GM18873 (cell line): ENCODE measurements at regions not wholly inside any gene's neighbourhood (a gene's known extent, or its start where the extent isn't known, plus 50 kb on each side); places are given as distances from the start of the nearest gene placed in this dataset.
"Not testable (repeated sequence)": the region's sequence is repeated elsewhere in the genome, so short reads cannot be mapped to it uniquely, and the experiment has no call there.

Experiments
- ATAC-seq: cut with Tn5 transposase; IDR thresholded peaks from one replicate; pipeline ENCODE4 v1.9.1; 2021; ENCODE audit warnings: mild to moderate bottlenecking, moderate library complexity, moderate number of reproducible peaks; ENCODE audit not compliant: unreplicated experiment, low FRiP score

DNA sequence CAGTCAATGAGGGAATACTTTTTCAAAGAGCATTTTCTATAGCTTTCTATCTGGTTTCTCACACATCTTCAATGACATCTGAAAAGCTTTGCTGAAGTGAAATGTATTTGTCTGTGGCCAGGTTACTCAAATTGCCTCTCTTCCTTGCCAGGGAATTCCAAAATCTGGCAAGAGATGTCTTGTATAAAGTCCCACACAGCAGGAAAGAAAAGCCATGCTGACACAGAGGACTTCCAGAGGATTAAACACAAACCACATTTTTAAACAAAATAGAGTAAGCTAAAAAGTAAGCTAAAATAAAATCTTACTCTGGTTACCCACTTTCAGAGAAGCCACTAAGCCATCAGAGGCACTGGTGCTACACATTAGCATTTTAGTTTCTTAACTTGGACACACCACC lies 93.1 kb upstream of the BCAR3 start:
- no peak for ATAC-seq

DNA sequence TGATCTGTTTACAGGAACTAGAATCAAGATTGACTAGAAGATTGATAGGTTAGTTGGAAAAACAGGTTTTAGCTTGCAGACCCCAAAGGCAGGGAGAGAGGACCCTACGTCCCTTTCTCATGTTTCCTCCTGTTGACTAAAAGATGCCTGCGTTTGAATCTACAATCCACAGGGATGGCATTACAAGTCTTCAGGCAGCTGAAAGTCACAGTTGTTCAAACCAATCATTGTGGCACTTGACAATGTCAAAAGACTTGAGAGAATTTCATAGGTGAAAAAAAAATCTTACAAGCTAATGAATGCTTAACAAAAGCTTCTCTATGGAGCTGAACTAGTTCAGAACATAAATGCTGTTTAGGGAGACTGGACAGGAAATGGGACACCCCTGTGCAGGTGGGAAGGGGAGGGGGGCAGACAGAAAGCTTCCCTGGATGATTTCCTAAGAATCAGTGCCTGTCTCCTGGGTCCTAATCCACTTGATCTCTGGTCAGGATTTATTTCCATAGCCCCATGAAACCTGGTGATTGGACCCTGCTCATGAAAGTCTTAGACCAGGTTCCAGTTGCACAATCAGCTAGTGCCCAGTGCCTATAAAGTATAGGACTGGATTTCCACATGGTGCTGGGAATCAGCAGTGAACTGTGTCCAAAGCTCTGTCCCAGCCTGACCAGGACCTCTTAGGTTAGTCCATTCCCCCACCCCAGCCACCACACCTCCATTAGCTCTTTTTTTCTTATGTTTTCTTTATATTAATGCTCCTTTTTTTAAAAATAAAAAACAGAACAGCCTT lies 91.6 kb upstream of the BCAR3 start:
- no peak for ATAC-seq

DNA sequence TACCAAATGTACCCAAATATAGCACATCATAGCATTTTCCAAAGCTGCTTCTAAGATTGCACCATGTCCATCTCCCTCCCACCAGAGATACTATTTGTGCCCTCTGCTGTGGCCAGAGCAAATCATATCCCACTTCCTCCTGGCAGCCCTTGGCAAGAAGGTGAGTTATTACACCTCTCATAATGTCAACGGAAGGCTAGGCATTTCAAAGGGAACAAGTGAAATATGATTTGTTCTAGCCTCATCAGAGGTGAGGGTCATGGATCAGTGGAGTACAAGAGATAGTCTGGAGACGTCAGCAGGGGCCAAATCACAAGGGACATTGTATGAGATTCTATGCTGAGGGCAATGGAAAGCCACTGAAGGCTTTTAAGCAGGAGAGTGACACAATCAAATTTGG lies 90.2 kb upstream of the BCAR3 start:
- no peak for ATAC-seq

DNA sequence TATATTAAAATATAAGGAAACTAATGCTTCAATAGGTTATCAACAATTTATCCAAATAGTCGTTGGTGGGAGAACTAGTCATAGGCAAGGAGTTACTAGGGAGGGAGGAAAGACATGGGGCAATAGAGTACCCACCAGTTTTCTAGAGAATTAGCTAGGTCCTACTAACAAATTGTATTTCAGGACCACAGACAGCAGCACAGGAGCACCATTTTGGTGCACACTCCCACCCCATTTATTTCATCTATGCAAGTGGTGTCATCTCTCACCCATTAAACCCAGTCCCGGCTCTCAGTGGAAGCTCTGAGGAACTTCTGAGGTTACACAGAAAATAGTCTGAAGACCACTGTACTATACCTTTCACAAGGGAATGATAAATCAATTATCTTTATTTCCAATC lies 89.0 kb upstream of the BCAR3 start:
- no peak for ATAC-seq

DNA sequence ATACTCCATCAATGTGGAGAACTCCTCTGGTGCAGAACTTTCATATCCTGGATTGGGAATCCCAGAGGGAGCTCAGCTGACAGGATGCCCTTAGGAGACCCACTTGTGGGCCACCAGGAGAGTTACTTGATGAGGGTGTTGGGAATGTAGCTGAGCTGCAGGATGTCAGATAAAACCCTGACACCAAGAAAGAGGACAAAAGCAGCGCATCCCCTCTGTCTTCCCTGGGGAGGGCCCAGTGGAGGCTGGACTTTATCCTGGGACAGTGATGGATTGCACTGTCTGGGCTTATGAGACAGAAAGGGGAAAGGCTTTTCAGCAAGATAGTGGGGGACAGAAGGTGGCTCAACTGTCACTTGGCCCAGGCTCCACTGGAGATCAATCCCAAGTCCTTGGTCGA lies 88.1 kb upstream of the BCAR3 start:
- no peak for ATAC-seq

DNA sequence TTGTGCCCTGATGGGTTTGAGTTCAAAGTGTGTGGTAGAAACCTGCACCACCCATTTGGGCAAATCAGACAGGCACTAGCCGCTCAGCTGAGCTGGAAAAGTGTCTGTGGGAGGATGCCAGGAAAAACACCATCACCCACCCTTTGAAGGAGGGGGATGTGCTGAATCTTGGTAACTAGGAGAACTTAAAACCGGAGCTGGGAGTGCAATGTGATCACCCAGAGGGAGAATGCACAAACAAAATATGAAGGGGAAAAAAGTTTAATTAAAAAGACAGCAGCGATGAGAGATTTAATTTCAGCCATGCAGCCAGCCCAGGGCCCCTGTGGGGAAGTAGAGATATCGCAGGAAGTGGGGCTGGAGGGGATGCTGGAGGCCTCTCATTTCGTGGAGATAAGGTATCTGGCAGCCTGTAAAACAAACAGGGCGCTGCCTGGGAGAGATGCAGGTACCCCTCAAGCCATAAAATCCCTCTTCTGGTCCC lies 86.8 kb upstream of the BCAR3 start:
- no peak for ATAC-seq

DNA sequence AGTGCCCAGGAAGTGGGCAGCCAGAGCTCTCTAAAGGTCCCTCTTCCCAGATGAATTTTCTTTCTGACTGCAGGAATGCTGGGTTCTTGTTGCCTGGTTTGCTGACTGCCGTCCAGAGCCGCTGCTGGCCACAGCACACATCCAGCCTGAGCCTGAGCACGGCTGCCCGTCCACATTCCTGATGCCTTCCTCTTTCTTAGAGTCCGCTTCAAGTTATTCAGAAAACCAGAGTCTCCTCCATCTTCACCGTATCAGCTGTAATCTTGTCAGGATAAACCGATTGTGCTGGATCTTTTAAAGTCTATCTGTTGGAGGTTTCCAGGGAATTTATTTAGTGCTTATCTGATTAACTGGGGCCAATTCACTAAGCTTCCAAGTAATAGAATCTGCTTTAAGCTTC lies 84.8 kb upstream of the BCAR3 start:
- no peak for ATAC-seq

DNA sequence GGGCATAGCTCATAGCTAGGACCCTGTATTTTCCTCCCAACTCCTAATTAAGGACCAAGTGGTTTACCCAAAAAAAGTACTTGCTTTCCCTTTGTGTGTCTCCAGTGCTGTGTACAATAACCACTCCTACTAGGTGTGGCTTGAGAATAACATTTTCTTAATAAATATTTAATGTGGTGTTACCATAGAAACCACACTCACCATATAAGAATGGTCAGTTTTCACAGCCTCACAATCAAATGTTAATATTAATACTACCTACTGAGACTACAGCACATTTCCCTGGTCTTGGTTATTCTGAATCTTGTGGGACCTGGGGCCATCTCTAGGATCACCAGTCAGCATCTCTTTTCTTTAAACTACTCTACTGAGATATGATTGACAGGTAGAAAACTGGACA lies 83.5 kb upstream of the BCAR3 start:
- no peak for ATAC-seq

DNA sequence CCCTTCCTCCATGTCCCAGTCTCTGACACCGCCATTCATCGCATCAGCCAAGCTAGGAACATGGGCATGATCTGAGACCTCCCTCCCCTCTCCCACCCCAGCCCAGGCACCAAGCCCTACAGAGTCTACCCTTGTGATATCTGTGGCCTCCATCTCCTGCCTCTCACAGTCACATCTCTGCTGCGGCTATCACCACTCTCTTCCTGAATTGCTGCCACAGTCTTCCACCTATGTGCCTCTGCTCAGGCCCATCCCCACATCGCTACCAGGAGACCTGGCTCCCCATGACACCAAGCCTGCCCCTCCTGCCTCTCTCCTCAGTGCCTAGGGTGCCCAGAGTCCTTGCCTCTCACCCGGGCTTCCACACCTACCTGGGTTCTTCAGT lies 82.7 kb upstream of the BCAR3 start:
- ATAC-seq = no peak

DNA sequence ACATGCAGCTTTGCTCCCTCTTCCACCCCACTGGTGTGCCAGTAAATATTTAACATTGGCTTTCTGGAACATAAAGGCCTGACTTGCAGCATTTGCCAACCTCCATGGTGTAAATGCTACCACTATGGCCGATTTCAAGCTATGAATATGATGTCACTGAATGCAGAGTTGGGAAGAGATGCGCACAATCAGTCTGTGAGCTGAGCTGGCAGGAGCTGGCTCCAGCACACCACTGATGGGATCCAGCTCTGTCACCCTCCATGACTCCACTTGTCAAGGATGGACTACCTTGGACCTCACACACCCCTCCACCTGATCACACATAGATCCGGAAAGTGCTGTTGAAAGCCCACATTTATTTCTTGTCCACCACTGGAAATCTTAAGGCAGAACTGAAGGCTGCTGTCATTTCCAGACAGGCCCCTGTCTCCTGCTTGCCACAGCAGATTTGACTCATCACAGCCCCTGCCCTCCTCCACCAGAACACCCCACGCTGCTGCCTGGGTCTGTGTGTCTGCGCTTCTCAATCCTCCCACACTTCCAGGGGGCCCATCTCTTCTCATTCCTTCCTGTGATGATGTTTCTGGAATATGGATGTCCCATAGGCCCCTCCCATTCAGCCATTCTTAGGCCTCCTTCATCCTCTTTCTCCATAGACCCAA lies 82.2 kb upstream of the BCAR3 start:
- ATAC-seq = no peak

DNA sequence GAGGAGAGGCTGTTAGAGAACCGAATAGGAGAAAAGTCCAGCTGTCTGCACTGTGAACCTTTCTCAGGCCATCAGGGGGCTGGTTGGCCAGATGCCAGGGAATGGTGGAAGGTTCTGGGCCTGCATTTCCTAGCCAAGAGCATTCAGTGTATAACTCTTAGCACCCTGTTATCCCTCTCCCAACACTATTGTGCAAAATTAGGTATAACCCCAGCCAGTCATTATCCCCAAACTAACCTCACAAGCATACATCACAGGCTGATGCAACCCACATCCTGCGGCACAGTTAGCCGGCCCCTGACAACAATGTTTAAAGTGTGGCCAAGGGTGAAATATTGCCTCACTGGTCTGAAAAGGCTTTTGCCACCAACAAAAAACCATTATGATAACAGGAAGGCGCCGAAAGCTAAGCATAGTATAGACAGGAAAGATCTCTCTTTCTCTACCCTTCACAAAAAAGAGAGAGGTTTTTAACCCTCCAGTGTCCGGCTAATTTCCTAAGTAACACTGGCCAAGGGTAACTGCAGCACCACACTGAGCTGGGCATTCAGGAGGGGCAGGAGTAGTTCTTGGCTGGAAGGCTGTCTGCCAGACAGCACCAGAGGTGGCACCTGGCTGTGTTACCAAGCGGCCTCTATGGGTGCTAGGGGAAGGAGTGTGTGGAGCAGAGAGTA lies 77.3 kb upstream of the BCAR3 start:
- no peak for ATAC-seq

DNA sequence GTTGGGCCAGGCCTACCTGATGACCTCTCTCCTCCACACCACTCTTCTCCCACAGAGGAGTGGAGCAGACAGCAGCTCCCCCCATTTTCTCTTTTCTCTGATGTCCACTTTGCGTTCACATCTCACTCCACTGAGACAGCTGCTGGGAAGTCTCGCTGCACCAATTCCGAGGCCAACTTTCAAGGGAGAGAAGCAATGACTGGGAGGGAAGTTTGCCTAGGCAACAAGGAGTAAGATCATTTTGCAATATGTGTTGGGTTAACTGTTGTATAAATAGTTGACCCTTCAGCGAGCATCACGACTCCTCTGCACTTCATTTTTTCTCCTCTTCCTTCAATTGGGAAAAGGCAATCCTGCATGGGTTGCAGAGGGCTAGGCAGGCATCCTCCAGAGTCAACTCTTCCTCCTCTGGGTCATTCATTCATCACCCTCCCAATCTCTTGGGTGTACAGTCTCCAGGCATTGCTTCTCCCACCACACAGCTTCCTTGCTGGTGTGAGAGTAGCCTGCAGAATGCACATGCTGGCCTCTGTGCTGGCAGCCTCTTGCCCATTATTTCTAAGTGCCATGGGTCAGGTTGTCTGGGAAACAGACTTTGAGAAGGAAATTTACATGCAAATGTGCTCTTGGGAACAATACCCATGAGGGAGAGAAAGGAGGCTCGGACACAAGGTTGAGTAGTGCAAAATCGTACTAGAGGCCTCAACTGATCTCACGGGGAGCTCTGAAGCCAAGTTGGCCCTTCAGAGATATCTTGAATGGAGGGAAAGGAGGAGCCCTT lies 75.8 kb upstream of the BCAR3 start:
- ATAC-seq = no peak

DNA sequence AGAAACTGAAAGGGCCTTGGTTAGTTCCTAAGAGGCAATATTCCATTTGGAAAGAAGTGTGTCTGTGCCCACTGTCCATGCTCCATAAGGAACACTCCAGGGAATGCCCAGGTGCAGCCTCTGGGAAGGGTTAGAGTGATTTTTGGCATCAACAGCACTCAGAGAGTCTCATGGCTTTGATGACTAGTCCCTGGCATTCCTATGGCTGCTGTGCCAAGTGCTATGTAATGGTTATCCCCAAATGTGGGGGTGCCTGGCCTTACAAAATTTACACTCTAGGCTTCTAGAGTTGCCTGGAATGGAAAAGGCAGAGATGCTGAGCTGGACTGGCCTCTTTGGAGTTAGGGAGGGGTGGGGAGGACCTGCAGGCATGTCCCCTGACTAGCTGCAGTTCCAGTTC lies 75.0 kb upstream of the BCAR3 start:
- ATAC-seq = no peak

DNA sequence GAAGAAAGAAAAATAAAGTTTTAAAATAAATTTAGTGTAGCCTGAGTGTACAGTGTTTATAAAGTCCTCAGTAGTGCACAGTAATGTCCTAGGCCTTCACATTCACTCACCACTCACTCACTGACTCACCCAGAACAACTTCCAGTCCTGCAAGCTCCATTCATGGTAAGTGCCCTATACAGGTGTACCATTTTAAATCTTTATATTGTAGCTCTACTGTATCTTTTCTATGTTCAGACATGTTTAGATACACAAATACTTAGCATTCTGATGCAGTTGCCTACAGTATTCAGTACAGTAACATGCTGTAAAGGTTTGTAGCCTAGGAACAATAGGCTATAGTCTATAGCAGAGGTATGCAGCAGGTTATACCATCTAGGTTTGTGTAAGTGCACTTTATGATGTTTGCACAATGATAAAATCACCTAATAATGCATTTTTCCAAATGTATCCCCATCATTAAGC lies 73.6 kb upstream of the BCAR3 start:
- ATAC-seq = not testable (repeated sequence)

DNA sequence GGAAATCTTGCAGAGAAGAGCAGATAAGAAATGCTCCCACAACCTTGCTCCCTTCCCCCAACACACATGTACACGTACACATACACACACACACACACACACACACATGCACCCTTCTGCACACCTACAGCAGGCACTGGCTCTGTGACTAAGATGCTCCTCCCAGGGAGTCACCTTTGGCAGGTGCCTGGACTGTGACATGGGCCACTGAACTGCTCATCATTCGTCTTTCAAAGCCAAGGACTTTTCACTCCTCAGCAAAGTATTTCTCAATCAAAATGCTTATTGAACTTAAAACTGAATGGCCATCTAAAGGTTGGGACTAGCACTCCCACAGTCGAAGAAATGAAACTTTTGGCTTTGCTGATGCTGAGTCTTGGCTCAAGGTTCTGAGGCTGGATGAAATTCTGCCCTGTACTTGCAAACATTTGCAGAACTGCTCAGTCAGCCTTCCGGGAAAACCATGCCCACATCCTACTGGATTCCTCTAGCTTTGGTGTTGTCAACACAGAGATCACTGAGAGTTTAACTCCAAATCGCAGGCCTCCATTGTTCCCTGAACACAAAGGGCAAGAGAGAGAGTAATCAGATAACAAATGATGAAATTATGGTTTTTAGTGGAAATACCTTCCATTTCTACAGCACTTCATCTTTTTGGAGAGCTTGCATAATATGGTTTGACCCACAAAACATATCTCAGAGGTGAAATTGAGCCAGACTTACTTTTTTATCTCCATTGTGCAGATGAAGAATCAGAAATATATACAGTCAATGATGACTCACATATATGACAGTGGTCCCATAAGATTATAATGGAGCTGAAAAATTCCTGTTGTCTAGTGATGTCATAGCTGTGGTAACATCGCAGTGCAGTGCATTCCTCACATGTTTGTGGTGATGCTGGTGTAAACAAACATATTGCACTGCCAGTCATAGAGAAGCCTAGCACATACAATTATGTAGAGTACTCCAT lies 72.4 kb upstream of the BCAR3 start:
- ATAC-seq = no peak

DNA sequence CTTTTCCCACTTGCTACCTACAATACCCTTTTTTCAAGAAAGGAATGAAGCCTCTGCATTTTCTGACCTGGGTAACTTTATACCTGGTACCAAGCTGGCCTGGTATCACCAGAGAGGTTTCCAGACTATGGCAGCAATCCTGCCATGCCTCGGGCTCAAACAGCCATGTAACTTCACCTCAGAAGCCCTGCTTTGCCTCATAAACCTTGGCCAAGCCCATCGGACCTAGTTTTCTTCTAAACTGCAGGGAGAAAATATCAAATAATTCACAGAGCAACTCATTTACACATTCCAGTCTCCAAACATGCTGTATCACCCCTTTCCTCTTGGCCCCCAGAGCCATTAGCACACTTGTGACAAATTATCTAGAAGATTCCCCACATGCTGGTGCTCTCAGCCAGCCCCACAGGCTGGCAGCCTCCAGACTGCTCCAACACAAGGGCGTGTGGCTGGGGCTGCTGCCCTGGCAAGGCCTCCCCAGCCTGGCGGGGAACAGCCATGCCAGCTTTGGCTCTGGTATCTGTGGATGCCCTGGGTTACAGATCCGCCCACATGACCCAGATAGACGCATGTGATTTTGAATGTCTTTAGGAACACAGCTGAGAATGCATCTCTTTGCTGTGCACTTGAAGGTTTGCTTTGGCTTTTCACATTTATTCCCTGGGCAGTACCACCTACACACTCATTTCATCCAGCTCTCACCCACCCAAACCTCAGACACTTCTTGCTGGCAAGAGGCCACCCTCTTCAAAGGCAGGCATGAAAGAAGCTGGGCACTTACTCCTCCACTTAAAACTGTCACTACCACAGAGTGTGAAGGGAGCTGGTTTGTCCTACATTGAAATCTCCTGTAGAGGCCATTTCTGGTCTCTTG lies 70.0 kb upstream of the BCAR3 start:
- no peak for ATAC-seq

DNA sequence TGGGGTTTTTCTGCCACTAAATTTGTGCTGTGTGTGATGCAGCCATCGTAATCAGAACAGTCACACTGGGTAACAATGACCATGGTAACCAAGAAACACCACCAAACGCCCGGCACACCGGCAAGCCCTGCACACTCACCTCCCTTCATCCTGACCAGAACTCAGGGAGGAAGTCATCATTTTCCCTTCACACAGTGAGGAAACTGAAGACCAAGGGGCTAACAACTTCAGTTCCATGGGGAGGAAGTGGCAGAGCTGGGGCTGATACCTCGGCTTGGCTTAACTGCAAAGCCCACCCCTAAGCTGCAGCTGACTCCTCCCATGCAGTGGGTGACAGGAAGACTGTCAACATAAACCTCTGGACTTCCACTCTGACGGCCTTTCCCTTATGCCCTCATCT lies 69.3 kb upstream of the BCAR3 start:
- ATAC-seq = no peak

DNA sequence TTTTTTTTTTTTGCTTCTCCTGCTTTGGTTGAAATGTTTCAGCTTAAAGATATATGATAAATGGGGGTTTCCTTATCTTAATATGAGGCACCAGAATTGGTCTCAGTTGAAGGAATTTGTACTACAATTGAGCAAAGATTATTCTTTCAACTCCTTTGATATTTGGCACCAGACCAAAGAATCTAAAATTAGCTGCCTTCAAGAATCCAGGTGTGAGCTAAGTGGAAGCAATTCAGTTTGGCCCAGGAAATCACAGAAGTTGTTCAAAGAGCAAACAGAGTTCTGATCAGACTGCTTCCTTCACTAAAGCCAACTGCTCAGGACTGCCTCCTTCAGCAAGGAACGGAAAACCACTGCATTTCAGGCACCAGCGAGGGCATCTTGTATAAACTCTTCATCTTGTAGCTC lies 68.3 kb upstream of the BCAR3 start:
- ATAC-seq = no peak

DNA sequence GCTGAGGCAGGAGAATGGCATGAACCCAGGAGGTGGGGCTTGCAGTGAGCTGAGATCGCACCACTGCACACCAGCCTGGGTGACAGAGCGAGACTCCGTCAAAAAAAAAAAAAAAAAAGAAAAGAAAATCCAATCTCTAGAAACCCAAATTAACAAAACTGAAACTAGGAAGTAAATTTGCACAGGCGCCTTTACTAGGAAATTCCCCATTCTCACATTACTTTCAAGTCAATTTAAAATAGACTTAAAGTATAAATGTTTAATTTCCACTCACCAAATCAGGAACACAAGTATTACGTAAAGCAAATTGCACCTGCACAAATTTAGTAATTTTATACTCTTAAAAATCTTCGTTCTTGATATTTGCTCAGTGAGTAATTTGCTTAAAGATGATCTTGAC lies 67.8 kb upstream of the BCAR3 start:
- ATAC-seq = no peak
